NCI-H1436 treated with DMSO at 0.1 percent for 48 hours (cell line): ENCODE measurements at regions not wholly inside any gene's neighbourhood (a gene's known extent, or its start where the extent isn't known, plus 50 kb on each side); places are given as distances from the start of the nearest gene placed in this dataset.

Source experiments
- DNase-seq: peaks from one replicate; lab custom pipeline; 2025; lab: John Stamatoyannopoulos, UW

DNA sequence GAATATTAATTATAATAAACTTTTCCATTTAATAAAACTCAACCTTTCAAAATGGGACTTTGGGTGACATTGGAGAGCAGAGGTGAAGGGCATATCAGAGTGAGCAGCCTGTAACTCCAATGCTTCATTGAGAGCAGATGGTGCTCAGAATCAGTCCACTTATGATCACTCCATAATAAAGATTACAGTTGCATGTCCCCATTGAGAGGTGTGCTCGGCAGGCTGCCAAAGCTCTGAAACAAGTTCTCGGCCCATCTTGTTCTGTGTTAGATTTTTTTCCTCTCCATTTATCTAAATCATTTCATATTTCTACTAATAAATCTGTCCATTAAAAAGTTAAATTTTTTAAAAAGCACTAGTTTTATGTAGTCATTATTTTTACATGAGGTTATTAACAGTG is 1786.4 kb upstream of the WWC1 start:
- DNase-seq, result no peak

GRCh38 chr5:166505544-166505943 is 1785.9 kb upstream of the WWC1 start:
- DNase-seq, result no peak

GRCh38 chr5:166507810-166508425 is 1783.5 kb upstream of the WWC1 start:
- no peak for DNase-seq

GRCh38 chr5:166509085-166509484 is 1782.4 kb upstream of the WWC1 start:
- no peak for DNase-seq

GRCh38 chr5:166517976-166518375 is 1773.5 kb upstream of the WWC1 start:
- DNase-seq, result no peak

- DNase-seq, result no peak
Measured at GRCh38 chr5:166523206-166523605, 1768.2 kb upstream of the WWC1 start.

DNA sequence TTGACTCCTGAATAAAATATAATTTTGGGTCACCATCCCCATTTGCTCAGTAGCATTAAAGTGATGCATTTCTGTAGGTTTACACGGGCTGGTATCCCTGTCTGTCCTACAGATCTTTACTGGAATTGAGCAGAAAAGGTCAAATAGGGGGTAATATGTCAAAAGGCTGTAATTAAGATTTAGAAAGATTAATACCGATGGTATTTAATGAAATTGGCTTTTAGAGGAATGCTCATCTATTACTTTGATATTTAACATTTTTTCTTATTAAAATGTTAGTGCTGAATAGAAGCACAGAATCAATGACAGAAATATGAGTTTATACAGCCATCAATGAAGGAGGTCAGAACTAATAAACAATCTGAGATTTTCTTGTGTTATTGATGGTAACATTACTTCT is 1762.2 kb upstream of the WWC1 start:
- no peak for DNase-seq

GRCh38 chr5:166532456-166533220 is 1758.8 kb upstream of the WWC1 start:
- no peak for DNase-seq

DNA sequence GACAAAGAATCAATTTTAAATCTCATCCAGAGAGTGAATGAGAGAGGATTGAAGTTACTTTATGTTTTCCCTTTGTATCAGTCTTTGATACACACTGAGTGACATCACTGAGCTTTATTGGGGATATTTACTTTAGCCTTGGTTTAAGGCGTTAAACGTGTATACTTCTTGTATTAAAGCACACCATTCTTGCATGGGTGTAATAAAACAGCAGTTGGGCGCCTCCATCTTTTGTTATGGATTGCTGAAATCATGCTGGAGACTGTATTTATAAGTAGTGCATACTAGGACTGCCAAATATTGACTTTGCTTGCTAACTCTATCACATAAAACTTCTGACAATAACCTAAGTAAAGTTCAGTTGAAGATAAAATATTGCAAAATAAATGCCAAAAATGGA is 1755.8 kb upstream of the WWC1 start:
- DNase-seq, result no peak

- DNase-seq, result no peak
Measured at GRCh38 chr5:166540156-166540555, 1751.3 kb upstream of the WWC1 start.

GRCh38 chr5:166551384-166551783 is 1740.1 kb upstream of the WWC1 start:
- no peak for DNase-seq

DNA sequence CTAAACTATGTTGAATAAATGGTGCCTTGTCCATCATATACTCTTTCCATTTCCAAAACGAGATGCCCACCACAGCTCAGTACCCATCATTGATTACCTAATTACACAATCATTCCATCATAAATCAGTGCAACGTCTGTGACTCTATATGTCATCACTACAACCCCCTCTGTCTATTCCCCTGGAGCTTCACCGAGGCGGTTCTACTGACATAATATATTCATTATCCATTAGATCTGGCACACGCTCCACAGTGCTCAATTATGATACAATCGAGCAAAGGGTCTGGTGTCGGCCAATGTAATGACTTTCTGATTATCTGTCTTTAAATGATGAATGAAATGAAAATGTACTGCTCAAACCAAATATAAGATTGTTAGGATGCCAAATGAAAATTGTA is 1737.7 kb upstream of the WWC1 start:
- no peak for DNase-seq

- DNase-seq, result no peak
Measured at GRCh38 chr5:166561759-166562158, 1729.7 kb upstream of the WWC1 start.

GRCh38 chr5:166562246-166562645 is 1729.2 kb upstream of the WWC1 start:
- no peak for DNase-seq

DNA sequence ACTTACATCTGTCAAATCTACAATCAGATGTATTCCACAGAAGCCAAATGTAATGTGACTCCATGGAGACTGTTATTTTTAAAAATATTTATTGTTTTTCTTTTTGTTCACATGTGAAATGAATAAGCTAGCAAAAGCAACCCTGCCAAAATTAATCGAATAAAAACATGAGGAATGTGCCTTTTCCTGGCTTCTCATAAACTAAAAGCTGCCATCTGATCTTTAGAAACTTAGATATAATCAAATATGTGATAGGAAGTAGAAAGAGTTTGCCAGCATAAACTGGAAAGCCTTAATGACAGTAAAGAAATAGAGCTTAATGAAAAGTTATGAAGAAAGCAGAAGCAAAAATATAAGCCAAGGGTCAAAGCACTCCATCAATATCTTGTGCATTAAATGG is 1724.7 kb upstream of the WWC1 start:
- no peak for DNase-seq

- no peak for DNase-seq
Measured at GRCh38 chr5:166570865-166571264, 1720.6 kb upstream of the WWC1 start.

GRCh38 chr5:166571668-166572067 is 1719.8 kb upstream of the WWC1 start:
- no peak for DNase-seq

DNA sequence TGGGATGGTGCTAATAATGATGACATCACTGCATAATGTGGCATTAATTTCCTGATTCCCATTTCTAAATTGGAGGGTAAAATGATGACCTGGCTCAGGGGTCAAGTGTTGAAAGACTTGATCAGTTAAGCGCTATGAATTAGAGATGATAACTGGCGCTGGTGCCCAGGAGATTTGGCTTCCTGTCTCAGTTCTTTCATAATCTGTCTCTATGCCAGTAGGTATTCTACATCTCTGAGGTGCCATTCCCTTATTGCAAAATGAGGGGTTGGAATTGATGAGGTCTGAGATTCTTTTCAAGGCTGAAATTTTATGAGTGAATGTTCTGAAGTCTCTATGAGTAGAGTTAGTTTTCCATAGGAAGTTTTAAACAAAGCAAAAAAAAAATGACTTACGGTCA is 1715.1 kb upstream of the WWC1 start:
- DNase-seq, result no peak

DNA sequence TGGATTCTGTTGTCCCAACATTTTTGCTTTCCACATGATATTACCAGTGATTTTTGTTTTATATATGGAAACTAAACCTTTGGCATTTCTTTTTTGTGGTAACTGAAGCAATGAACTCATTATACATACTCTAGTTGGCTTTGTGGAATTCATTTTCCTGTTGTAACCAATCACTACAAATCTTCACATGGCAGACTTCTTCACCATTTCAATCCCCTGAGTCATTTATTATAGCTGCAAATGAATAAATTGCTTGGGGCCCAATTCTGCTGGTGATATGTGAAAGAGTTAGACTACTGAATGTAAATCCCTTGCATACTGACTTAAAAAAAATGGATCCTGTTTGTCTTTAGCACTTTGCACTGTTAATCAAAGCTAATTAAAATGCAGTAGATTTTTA is 1709.6 kb upstream of the WWC1 start:
- DNase-seq, result no peak

- no peak for DNase-seq
Measured at GRCh38 chr5:166582416-166582815, 1709.0 kb upstream of the WWC1 start.

DNA sequence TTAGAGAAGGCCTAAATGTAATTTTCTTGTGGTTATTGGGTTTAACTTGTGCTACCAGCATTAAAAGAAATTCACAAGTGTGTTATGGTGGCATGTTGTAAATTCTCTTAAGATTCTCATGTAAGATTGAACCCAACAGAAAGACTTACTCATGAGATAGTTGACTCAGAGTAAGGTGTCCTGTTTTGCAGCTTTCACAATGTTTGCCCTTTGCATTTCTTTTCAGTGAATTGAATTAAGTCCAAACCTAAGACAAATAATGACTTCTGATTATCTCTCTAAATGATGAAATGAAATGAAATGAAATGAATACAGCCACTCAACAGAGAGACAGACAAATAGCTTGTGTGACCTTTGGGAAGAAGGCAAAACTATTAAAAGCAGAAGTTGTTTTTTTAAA is 1696.9 kb upstream of the WWC1 start:
- DNase-seq, result no peak

GRCh38 chr5:166595274-166595951 is 1696.0 kb upstream of the WWC1 start:
- no peak for DNase-seq

- no peak for DNase-seq
Measured at GRCh38 chr5:166596043-166596442, 1695.4 kb upstream of the WWC1 start.
